ENCODE measurements at regions not wholly inside any gene's neighbourhood (a gene's known extent, or its start where the extent isn't known, plus 50 kb on each side); places are given as distances from the start of the nearest gene placed in this dataset.

- DNase-seq (ENCODE audit: low spot score), result no peak
These were observed 515.0 kb downstream of the TMEM182 start for GRCh38 chr2:103276869-103277268.

- no peak for DNase-seq (ENCODE audit: low spot score)
These were observed 522.9 kb downstream of the TMEM182 start for GRCh38 chr2:103284750-103285149.

DNA sequence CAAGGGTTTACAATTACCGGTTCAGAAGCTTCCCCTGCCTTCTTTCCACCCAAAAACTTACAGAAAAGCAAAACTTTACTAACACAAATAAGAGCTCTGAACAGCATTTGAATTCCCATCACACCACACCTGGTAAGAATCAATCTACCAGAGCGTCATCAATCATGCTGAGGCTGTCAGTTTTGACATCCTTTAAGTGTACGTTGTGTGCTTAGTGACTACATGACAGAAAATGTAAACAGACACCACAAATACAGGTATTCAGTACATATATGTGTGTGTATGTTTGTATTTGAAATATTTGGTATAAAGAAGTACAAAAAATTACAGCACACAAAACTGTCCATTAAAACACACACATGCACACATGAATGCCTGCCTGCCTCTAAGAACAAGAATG lies 523.5 kb downstream of the TMEM182 start:
- no peak for DNase-seq (ENCODE audit: low spot score)

GRCh38 chr2:103287746-103288145 lies 525.9 kb downstream of the TMEM182 start:
- no peak for DNase-seq (ENCODE audit: low spot score)

DNA sequence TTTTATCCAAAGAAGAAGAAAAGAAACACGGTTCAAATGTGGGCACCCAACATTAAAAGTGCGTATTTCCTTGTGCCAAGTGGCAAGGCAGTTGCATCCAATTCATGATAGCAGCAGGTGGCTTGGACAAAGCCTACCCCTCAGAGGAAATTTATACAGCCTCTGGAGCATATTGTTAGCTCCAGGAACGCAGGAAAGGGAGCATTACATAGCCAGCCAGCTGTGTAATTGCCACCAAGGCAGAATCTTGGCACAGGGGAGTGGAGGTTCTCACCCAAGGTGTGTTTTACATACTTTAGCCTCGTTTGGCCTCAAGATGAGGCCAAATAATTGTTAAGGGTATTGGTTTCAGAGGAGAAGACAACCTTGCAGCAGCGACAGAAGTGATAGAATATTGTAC lies 526.9 kb downstream of the TMEM182 start:
- DNase-seq (ENCODE audit: low spot score), result no peak

DNA sequence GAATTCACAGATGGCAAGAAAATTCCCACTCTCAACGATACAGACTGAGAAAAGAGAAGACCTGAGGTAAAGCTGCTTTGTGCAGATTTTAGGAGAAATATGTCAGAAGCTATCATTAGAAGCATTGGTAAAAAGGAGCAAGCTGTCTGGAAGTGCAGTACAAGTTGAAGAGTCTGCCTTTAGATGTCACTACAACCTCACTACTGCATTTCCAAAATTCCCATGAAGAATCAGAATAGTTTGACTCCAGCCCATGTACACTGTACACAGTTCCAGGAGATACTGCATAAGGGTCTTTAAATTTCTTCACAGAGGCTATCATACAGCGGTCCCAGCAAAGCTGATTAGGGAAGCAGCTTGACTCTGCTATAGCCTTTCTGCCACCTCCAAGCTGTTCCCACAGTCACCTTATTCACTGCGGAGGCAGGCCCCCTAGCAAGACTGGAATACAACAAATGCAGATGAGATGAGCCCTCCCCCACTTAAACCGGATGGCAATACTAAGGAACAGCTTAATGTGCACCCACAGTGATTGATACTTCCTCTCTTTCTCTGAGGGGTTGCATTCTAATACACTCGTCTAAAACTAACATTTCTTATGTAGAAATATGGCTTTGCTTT lies 527.4 kb downstream of the TMEM182 start:
- DNase-seq (ENCODE audit: low spot score), result no peak

GRCh38 chr2:103292573-103292972 lies 530.7 kb downstream of the TMEM182 start:
- no peak for DNase-seq (ENCODE audit: low spot score)

DNA sequence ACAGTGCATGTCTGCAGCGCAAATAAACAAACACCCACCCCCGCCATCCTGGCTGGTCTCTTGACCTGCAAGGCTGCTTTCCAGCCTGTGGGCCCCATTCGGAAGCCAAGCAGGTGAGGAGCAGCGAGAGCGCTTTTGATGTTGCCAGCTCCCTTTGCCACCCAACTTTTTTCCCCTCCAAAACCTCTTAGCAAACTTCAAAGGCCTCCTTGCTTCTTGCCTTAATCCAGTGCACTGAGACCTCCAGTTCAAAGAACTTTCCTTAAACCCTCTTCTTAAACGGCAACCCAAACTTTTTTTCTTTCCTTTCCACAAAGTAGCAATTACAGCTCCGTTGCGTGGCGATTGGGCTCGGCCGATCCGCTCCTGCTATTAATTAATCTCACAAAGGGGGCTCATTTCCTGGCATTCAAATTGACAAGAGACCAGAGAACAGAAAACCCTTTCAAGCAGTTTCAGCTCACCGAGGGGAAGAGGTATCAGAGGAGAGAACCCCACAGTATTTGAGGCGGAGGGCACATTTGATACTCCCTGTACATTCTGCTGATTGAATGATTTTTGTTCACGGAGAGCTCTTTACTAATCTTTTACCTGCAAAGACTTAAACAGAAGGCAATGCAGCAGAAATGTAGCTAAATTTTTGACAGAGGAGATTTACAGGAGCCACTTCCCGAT lies 531.4 kb downstream of the TMEM182 start:
- DNase-seq (ENCODE audit: low spot score), result no peak

GRCh38 chr2:103293742-103294077 lies 531.9 kb downstream of the TMEM182 start:
- DNase-seq (ENCODE audit: low spot score), result no peak

DNA sequence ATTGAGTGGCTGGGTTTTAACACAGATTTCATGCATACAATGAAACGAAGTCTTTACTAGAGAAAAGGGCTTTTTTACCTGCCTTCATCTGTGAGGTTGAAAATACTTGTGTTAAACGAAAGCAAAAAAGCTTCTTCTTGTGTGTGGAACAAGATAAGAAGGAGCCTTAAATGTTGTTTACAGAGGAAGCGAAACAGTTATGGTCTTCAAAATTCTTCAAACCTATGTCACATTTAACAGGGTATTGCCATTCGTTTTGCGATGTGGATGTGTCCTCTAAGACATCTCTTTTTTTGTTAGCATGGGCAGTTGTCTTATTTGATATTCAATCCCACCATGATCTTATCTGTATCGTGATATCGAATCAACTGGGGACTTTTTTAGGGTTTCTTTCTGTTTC lies 532.6 kb downstream of the TMEM182 start:
- no peak for DNase-seq (ENCODE audit: low spot score)

- no peak for DNase-seq (ENCODE audit: low spot score)
These were observed 533.8 kb downstream of the TMEM182 start for GRCh38 chr2:103295591-103295990.

- DNase-seq (ENCODE audit: low spot score), result no peak
These were observed 562.8 kb downstream of the TMEM182 start for GRCh38 chr2:103324671-103325070.

GRCh38 chr2:103327386-103327785 lies 565.6 kb downstream of the TMEM182 start:
- DNase-seq (ENCODE audit: low spot score), result no peak

- no peak for DNase-seq (ENCODE audit: low spot score)
These were observed 566.1 kb downstream of the TMEM182 start for GRCh38 chr2:103327966-103328365.

DNA sequence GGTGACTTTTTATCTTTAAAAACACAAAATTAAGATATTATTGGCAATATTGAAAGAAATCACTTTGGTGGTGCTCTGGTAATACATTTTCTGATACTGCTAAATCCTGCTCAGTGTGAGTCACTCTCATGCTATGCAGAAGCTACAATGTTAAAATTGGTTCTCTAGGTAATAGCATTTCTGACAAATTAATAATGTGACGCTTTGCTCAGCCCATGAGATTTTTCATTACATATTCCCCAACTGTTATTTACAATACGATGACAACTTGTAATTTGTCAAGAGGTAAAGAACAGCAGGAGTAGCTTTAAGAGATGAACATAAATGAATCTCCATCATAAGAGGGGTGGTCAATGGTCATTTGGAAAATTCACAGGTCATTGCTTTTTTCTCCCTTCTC lies 573.6 kb downstream of the TMEM182 start:
- no peak for DNase-seq (ENCODE audit: low spot score)

DNA sequence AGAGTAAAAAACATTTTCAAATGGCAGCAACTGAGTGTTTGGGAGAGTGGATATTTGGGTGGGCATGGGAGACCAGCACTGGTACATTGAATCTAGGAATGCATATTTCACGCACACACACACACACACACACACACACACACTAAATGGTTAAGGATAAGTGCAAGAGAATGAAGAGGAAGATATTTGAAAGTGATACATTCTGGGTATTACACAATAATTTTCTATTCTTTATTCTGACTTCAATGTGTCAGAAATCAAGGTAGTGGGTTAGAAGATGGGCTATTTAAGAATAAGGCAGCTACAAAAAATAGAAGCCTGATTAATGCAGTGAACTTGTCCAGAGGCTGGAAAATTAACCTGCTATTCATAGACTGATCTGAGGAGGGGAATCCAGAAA lies 577.0 kb downstream of the TMEM182 start:
- no peak for DNase-seq (ENCODE audit: low spot score)

DNA sequence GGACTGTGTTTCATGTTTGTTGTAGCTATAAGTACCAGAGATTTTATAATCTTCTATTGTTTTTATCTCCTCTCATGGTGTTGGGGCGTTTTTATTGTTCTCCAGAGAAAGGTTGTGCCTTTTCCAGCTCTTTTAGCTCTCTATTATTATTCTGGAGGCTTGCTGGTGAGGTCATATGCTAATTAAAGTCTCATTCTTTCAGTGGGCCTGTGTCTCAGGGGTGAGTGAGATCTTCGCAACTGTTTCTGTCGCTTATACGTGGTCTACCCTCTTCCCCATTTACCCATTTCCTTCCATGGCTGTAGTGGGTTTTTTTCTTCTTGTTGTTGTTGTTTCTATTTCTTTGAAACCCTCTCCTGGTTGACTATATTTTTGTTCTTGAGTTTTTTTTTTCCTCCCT lies 584.9 kb downstream of the TMEM182 start:
- DNase-seq (ENCODE audit: low spot score), result no peak

DNA sequence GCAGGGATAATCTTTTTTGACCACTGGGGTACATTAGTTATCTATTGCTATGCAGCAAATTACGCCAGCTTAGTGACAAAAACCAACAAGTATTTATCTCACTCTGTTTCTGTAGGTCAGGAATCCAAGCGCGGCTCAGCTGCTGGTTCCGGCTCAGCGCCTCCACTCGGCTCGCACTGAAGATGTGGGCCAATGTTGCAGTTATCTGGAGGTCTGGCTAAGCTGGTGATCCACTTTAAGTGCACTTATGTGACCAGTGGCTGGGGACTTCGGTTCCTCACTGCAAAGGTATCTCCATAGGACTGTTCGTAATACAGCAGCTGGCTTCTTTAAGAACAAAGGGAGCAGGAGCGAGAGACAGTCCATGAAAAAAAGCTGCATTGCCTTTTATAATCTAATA lies 591.9 kb downstream of the TMEM182 start:
- no peak for DNase-seq (ENCODE audit: low spot score)

GRCh38 chr2:103355287-103355686 lies 593.5 kb downstream of the TMEM182 start:
- no peak for DNase-seq (ENCODE audit: low spot score)

DNA sequence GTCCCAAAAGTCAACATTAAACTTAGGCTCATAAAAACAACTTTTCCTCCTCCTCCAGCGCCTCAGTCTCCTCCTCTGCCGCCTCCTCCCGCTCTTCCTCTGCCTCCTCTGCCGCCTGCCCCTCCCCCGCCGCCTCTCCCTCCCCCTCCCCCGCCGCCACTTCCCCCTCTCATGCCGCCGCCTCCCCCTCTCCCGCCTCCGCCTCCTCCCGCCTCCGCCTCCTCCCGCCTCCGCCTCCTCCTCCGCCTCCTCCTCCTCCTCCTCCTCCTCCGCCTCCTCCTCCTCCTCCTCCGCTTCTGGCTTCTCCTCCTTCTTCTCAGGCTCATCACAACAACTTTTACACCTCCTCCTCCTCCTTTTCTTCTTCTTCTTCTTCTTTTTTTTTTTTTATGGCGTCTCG lies 599.9 kb downstream of the TMEM182 start:
- DNase-seq (ENCODE audit: low spot score), result no peak

- no peak for DNase-seq (ENCODE audit: low spot score)
These were observed 601.8 kb downstream of the TMEM182 start for GRCh38 chr2:103363639-103364038.

DNA sequence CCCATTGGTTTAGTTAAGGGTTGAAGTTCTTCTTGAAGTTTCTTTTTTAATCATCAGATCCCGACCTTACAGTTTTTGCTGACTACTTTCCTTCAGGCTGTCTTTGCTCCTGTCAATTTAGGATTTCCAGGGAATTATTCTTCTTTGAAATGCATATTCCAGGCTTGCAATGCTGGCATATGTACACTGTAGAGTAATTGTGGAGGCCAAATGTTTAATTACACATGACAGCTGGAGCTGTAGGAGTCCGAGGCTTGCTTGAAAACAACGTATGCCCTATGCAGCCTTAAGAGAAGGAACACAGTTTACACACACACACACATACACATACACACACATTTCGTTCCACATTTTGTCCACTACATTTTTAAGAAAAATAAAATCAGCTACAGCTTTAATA lies 602.3 kb downstream of the TMEM182 start:
- no peak for DNase-seq (ENCODE audit: low spot score)

- DNase-seq (ENCODE audit: low spot score), result no peak
These were observed 603.2 kb downstream of the TMEM182 start for GRCh38 chr2:103365071-103365470.

- no peak for DNase-seq (ENCODE audit: low spot score)
These were observed 606.0 kb downstream of the TMEM182 start for GRCh38 chr2:103367877-103368276.

All from mucosa of gallbladder (tissue), 1 donor.